GM12874 (cell line): ENCODE measurements at regions not wholly inside any gene's neighbourhood (a gene's known extent, or its start where the extent isn't known, plus 50 kb on each side); places are given as distances from the start of the nearest gene placed in this dataset.

Experiments used
- TF ChIP-seq, protein P1 (sequence below): IDR thresholded peaks from 2 replicates; pipeline ENCODE4 v1.5.1; 2011; ENCODE audit warnings: low read depth, mild to moderate bottlenecking, control low read depth, low read length, moderate library complexity; ENCODE audit not compliant: insufficient read depth

DNA sequence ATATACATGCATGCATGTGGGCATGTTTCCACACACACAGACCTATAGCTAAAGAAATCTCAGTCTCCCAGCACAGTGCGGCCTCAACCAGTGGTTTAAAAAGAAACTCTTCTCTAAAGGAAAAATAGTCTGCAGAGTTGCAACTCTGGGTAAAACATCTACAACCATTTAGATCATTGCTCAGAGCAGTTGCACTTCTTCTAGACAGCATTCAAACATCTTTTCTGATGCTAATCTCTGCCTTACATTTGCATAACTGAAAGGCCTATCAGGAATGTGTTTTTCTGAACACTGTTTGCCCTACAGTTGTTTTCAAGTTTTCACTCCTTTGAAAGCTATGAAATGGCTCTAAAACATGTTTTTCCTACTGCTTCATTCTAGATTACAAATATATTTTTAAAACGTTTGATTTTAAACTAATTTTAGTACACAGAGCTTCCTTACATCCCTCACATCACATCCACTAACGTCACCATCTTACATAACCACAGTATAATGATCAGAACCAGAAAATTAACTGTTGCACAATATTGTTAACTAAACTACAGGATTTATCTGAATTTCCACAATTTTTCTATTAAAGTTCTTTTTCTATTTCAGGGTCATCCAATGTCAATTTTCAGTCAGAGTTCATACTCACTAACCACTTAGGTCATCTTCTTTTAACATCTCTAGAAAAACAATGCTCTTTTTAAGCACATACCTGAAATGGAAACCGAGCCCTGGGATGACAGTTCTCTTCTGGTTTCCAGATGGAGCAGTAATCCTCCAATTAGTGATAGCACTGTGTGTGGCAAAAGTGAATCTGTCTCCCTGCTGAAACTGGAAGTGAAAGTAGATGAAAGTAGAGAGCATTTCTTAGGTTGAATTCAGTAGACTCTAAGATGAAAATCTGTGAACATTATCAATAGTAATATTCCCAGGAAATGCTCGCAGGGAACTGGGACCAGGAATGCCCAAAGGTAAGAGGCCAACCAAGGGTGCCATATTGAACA, 501.6 kb upstream of the GCFC2 start:
- TF ChIP-seq, protein P1, sequence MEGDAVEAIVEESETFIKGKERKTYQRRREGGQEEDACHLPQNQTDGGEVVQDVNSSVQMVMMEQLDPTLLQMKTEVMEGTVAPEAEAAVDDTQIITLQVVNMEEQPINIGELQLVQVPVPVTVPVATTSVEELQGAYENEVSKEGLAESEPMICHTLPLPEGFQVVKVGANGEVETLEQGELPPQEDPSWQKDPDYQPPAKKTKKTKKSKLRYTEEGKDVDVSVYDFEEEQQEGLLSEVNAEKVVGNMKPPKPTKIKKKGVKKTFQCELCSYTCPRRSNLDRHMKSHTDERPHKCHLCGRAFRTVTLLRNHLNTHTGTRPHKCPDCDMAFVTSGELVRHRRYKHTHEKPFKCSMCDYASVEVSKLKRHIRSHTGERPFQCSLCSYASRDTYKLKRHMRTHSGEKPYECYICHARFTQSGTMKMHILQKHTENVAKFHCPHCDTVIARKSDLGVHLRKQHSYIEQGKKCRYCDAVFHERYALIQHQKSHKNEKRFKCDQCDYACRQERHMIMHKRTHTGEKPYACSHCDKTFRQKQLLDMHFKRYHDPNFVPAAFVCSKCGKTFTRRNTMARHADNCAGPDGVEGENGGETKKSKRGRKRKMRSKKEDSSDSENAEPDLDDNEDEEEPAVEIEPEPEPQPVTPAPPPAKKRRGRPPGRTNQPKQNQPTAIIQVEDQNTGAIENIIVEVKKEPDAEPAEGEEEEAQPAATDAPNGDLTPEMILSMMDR: no peak

DNA sequence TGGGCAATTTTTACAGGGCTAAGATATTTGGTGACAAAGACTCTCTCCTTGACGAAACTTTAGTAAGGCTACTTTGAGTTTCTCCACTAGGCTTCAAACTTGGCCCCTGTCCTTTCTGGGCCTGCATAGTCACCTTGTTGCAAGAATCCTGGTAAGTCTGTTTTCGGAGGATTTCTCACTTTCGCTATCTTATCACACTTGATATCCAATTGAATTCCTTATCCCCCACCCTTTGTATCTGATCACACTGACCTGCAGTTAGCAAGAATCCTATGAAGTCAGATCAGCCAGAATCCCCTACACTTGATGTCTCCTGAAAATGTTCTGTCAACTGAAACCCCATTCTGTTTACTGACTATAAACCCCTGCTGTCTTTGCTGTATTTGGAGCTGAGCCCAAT, 499.8 kb upstream of the GCFC2 start:
- TF ChIP-seq, protein P1: no peak

GRCh38 chr2:76204048-76204447, 493.3 kb upstream of the GCFC2 start:
- TF ChIP-seq, protein P1: no peak

DNA sequence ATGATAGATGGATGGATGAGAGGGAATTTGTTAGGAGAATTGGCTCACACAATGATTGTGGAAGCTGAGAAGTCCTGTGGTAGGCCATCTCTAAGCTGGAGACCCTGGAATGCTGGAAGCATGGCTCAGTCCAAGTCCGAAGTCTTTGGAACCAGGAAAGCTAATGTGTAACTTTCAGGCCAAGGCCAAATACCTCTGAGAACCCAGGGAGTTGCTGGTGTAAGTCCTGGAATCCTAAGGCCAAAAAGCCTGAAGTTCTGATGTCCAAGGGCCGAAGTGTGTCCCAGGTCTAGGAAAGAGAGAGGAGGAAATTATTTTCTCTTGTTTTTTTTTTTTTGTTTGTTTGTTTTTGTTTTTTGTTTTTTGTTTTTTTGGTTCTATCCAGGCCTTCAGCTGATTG, 492.2 kb upstream of the GCFC2 start:
- TF ChIP-seq, protein P1: no peak

DNA sequence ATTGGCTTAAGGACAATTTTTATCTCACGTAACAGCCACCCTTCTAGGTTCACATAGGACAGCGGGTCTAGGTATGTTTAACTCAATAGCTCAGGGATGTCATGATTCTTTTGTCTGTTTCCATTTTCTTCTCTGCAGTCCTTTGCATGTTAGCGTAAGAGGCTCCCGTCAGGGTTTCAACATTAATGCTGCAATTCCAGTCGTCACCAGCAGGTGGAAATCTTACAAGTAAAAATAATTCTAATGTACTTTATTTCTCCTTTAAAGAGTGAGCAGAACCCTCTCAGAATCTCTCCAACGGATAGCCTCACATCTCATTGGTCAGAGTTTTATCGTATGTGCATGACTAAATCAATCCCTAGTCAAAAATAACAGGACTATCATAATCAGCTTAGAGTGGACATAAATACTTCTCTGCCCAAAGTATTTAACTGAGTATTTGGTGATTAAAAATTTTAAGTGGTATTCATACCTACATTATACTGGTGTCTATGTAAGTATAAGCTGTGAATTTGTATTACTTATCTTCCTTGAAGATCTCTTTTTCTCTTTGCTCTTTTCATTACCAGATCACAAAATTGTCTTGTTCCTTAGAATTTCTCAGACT, 487.2 kb upstream of the GCFC2 start:
- TF ChIP-seq, protein P1: peak; percentile 52

DNA sequence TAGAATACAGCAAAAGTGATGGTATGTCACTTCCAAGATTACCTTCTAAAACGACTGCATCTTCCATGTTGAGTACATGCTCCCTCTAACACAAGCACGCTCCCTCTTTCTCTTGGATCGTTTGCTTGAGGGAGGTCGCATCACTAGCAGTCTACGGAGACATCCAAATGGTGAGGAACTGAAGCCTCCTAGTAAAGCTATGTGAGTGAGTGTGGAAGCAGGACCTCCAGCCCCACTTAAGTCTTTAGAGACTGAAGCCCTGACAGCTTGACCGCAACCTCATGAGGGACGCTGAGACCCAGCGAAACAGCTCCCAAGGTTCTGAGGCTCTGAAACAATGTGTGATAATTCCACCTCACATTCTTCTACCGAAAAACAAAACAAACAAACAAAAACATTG, 486.7 kb upstream of the GCFC2 start:
- TF ChIP-seq, protein P1: no peak

DNA sequence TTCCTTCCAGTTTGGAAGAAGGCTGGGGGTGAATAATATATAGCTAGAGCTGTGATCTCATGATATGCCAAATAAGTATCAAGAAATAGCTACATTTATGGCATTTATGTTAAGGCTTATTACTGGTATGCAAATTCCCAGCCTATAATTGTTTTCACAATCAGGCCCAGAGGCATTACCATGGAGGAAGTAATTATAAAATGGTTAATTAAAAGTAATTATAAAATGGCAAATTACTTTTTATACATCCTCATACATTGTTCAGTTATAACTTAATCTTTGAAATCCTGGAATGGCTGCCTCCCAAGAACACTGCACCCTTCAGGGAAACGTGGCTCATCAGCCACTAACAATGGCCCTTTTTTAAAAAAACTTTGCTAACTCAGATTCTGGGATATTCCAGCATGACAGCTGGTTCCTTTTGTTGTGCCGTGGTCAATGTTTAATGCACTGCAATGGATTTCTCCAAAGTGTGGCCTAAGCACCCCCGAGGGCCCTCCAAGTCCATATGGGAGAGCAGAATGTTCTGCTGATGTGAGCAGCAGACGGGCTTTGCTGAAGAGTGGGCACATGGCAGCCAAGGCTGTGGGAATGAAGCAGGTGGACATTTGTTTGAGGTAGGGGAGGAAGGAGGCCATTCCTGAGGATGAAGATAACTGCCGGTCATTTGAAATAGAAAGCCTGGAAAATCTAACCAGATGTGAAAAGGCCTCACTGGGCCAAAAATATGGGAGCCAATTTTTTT, 483.5 kb upstream of the GCFC2 start:
- TF ChIP-seq, protein P1: no peak
